GM12878 (cell line): ENCODE measurements at regions not wholly inside any gene's neighbourhood (a gene's known extent, or its start where the extent isn't known, plus 50 kb on each side); places are given as distances from the start of the nearest gene placed in this dataset.

ENCODE experiments used
- ATAC-seq: fragments of 200-7000 bp; cut with Tn5 transposase; 3 replicates; pipeline ENCODE4 v1.9.1; 2020; ENCODE audit warnings: mild to moderate bottlenecking, moderate library complexity
- BruUV-seq: library from RNA; stranded (reverse); fragments of 400-500 nt; replicated peaks from 2 replicates; lab custom pipeline; 2021; lab: Mats Ljungman, UMichigan
- CTCF ChIA-PET: fragments of 300-600 bp; sonication (Branson Sonifier 250); formaldehyde crosslinking; extraction: SDS; loops from one replicate; lab custom pipeline; 2021; ENCODE audit warnings: inconsistent platforms; lab: Yijun Ruan, JAX
- POLR2A ChIA-PET: fragments of 350-600 bp; formaldehyde crosslinking; extraction: SDS; loops from one replicate; lab custom pipeline; 2021; ENCODE audit warnings: inconsistent platforms; lab: Charles Lee
- RAD21 ChIA-PET: fragments of 300-600 bp; sonication (Branson Sonifier 250); formaldehyde crosslinking; loops from one replicate; lab custom pipeline; 2023; ENCODE audit warnings: antibody characterized with exemption; ENCODE audit not compliant: unreplicated experiment; lab: Charles Lee
- SMC1A ChIA-PET: fragments of 300-600 bp; sonication (Branson Sonifier 250); formaldehyde crosslinking; loops from one replicate; lab custom pipeline; 2023; ENCODE audit not compliant: unreplicated experiment, uncharacterized antibody; lab: Charles Lee
- DNase-seq: peaks from one replicate; pipeline ENCODE4 v3.0.0-alpha.2; 2011; ENCODE audit warnings: low read depth, low spot score
- FAIRE-seq: peaks from 3 replicates; lab custom pipeline; 2011; peaks lifted over from hg19 to GRCh38; lab: Jason Lieb, UNC
- H2AFZ ChIP-seq: 2 replicates; pipeline ENCODE4 v1.6.0; 2011; ENCODE audit warnings: low read depth, low read length, control low read depth; ENCODE audit not compliant: control insufficient read depth
- H3K27ac ChIP-seq: 2 replicates; pipeline ENCODE4 v1.5.1; 2011; ENCODE audit warnings: control low read depth; ENCODE audit not compliant: control insufficient read depth, insufficient read depth
- H3K27me3 ChIP-seq, 2 experiments: replicated peaks in 1 of 2; 2 replicates each; pipeline versions ENCODE4 v1.6.0 to v1.6.1; 2011; ENCODE audit warnings: low read length in 1 of 2; ENCODE audit not compliant: control insufficient read depth in 2 of 2, insufficient read depth in 2 of 2
- H3K36me3 ChIP-seq, 2 experiments: 2 replicates each; pipeline ENCODE4 v1.5.1; 2011; ENCODE audit warnings: low read length in 1 of 2; ENCODE audit not compliant: control insufficient read depth in 2 of 2, insufficient read depth in 2 of 2
- H3K4me1 ChIP-seq: 2 replicates; pipeline ENCODE4 v1.6.1; 2011; ENCODE audit warnings: mild to moderate bottlenecking, low read length, moderate library complexity, mixed read lengths; ENCODE audit not compliant: control insufficient read depth, insufficient read depth
- H3K4me2 ChIP-seq: 2 replicates; pipeline ENCODE4 v1.6.0; 2011; ENCODE audit warnings: control low read depth; ENCODE audit not compliant: control insufficient read depth, insufficient read depth
- H3K4me3 ChIP-seq: fragments of 200-600 bp; sonication (generic); 2 replicates; pipeline ENCODE4 v1.5.1; 2016
- H3K79me2 ChIP-seq: 2 replicates; pipeline ENCODE4 v1.6.0; 2011; ENCODE audit warnings: low read length; ENCODE audit not compliant: control insufficient read depth, insufficient read depth
- H3K9ac ChIP-seq: 2 replicates; pipeline ENCODE4 v1.8.0; 2011; ENCODE audit warnings: low read length, control low read depth, mixed read lengths; ENCODE audit not compliant: control insufficient read depth, insufficient read depth
- H3K9me3 ChIP-seq: replicated peaks from 3 replicates; pipeline ENCODE4 v1.5.1; 2011; ENCODE audit warnings: mild to moderate bottlenecking, low read length; ENCODE audit not compliant: control insufficient read depth, insufficient read depth
- H4K20me1 ChIP-seq: 2 replicates; pipeline ENCODE4 v1.6.0; 2011; ENCODE audit not compliant: control insufficient read depth, insufficient read depth
- EGR1 ChIP-seq, 2 experiments: IDR thresholded peaks; 1 replicate in 1 of 2; 2 replicates in 1 of 2; pipeline ENCODE4 v1.6.1; 2011 to 2012; ENCODE audit warnings: low read depth in 2 of 2, low read length in 2 of 2, borderline replicate concordance in 1 of 2, mild to moderate bottlenecking in 1 of 2, moderate library complexity in 1 of 2
- HDGF ChIP-seq: fragments of 450-650 bp; IDR thresholded peaks from 2 replicates; pipeline ENCODE4 v1.6.1; 2016; ENCODE audit warnings: antibody characterized with exemption
- IKZF1 ChIP-seq: fragments of 450-650 bp; conservative IDR thresholded peaks from 2 replicates; pipeline ENCODE4 v1.6.1; 2017; ENCODE audit warnings: antibody characterized with exemption, mild to moderate bottlenecking
- IRF4 ChIP-seq: IDR thresholded peaks from 2 replicates; pipeline ENCODE4 v1.6.1; 2011; ENCODE audit warnings: low read depth, low read length
- NFXL1 ChIP-seq: fragments of 450-650 bp; IDR thresholded peaks from 2 replicates; pipeline ENCODE4 v1.6.1; 2017; ENCODE audit warnings: antibody characterized with exemption, mild to moderate bottlenecking, borderline replicate concordance
- NR2F1 ChIP-seq: fragments of 450-650 bp; conservative IDR thresholded peaks from 2 replicates; pipeline ENCODE4 v1.6.1; 2017; ENCODE audit warnings: mild to moderate bottlenecking
- RELA ChIP-seq: fragments of 450-650 bp; IDR thresholded peaks from 2 replicates; pipeline ENCODE4 v1.8.0; 2014; ENCODE audit warnings: borderline replicate concordance; ENCODE audit not compliant: partially characterized antibody
- RUNX3 ChIP-seq: IDR thresholded peaks from 2 replicates; pipeline ENCODE4 v1.6.1; 2012; ENCODE audit warnings: low read length, inconsistent platforms
- YBX1 ChIP-seq: fragments of 450-650 bp; IDR thresholded peaks from 2 replicates; pipeline ENCODE4 v1.6.1; 2016; ENCODE audit warnings: antibody characterized with exemption
- ZNF622 ChIP-seq: fragments of 450-650 bp; IDR thresholded peaks from 2 replicates; pipeline ENCODE4 v1.6.1; 2017; ENCODE audit warnings: mild to moderate bottlenecking, inconsistent platforms
- WGBS: methylation state at CpG from one replicate; pipeline ENCODE4 v1.1.6; 2016; ENCODE audit warnings: low lambda C conversion rate; ENCODE audit not compliant: insufficient replicate concordance, insufficient coverage; ENCODE audit errors: missing lambda C conversion rate; 5-methylcytosine and 5-hydroxymethylcytosine counted together
- in situ Hi-C: fragments of 300-500 bp; cut with MboI; formaldehyde crosslinking; loops from 9 replicates; pipeline ENCODE4 v1.14.3; 2018; ENCODE audit warnings: mixed read lengths
- intact Hi-C: fragments of 100-400 bp; cut with micrococcal nuclease; formaldehyde crosslinking; loops from one replicate; pipeline ENCODE4 v1.14.2; 2022; ENCODE audit not compliant: unreplicated experiment
- TF ChIP-seq, protein P1 (sequence below): IDR thresholded peaks from 2 replicates; pipeline ENCODE4 v1.6.1; 2012; ENCODE audit warnings: low read depth, low read length, improper control_type of control experiment
- TF ChIP-seq, protein P2 (sequence below): IDR thresholded peaks from 2 replicates; pipeline ENCODE4 v1.6.1; 2011; ENCODE audit warnings: low read depth, low read length, improper control_type of control experiment, borderline replicate concordance

DNA sequence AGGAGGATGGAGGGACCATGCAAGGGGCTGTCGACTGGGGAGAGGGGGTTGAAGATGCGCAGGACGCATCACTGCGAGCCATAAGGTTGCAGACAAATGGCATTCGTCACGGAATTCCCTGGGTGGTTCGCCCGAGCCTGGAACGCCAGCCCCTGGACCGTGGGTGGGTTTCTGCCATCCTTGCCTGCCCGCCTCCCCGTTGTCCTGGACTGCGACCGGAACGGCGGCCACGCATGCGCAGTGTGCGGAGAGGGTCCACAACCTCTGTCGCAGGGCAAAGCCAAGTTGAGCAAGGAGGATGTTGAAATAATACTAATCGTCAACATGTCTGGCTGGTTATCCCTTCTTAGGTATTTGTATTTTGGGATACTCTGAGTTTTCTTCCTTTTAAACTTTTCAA lies 932.2 kb downstream of the NLGN4Y start (continued):
- no peak for TF ChIP-seq ZNF622

DNA sequence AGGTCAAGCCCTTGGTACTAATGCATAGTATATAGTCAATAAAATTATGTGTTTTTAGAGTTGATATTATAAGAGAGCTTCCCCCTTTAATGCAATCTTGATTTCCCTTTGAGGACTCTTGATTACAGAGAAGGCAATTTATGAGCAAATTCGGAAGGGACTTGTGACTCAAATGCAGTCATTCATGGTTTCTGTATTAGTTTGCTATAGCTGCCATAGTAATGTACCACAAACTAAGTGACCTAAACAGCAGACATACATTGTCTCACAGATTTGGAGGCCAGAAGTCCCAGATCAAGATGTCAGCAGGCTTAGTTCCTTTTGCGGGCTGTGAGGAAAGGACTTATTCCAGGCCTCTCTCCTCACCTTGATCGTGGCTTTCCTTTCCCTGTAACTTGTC lies 933.4 kb downstream of the NLGN4Y start:
- Histone ChIP-seq H3K36me3 (no peaks in the 10 kb centered on the region), H3K4me2 (no peak overlapping the region), H2AFZ (no peak overlapping the region), H3K79me2 (no peaks in the 10 kb centered on the region), H3K27ac (no peak overlapping the region), H3K4me1 (no peaks in the 10 kb centered on the region), H3K9me3 (no peaks in the 10 kb centered on the region), H3K27me3 (no peaks in the 10 kb centered on the region), H3K9ac (no peak overlapping the region), H4K20me1 (no peaks in the 10 kb centered on the region), H3K4me3 (no peak overlapping the region)
- SMC1A ChIA-PET = no interaction called here
- POLR2A ChIA-PET = no interaction called here
- no TSS peak for BruUV-seq
- RAD21 ChIA-PET = no interaction called here
- intact Hi-C loops = no loop called here
- FAIRE-seq (no peak), DNase-seq (no peak), ATAC-seq (no peak)
- WGBS = no CpG with 5 or more reads among the region's 3 CpGs
- CTCF ChIA-PET = no interaction called here
- in situ Hi-C loops = no loop called here
- no peak for TF ChIP-seq EGR1 (IDR thresholded peaks at IDR 0.05; ENCODE audit: borderline replicate concordance in 1 of 2, low read depth in 2 of 2, low read length in 2 of 2)
- no peak for TF ChIP-seq NFXL1
- no peak for TF ChIP-seq IKZF1
- TF ChIP-seq, protein P1, sequence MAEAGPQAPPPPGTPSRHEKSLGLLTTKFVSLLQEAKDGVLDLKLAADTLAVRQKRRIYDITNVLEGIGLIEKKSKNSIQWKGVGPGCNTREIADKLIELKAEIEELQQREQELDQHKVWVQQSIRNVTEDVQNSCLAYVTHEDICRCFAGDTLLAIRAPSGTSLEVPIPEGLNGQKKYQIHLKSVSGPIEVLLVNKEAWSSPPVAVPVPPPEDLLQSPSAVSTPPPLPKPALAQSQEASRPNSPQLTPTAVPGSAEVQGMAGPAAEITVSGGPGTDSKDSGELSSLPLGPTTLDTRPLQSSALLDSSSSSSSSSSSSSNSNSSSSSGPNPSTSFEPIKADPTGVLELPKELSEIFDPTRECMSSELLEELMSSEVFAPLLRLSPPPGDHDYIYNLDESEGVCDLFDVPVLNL = no peak
- no peak for TF ChIP-seq IRF4
- no peak for TF ChIP-seq NR2F1
- no peak for TF ChIP-seq RUNX3
- TF ChIP-seq HDGF = no peak
- TF ChIP-seq, protein P2, sequence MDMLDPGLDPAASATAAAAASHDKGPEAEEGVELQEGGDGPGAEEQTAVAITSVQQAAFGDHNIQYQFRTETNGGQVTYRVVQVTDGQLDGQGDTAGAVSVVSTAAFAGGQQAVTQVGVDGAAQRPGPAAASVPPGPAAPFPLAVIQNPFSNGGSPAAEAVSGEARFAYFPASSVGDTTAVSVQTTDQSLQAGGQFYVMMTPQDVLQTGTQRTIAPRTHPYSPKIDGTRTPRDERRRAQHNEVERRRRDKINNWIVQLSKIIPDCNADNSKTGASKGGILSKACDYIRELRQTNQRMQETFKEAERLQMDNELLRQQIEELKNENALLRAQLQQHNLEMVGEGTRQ = no peak
- TF ChIP-seq RELA = no peak
- no peak for TF ChIP-seq YBX1
